HUDEP-2 (cell line): ENCODE measurements at regions not wholly inside any gene's neighbourhood (a gene's known extent, or its start where the extent isn't known, plus 50 kb on each side); places are given as distances from the start of the nearest gene placed in this dataset.
"Not testable (repeated sequence)": the region's sequence is repeated elsewhere in the genome, so short reads cannot be mapped to it uniquely, and the experiment has no call there.

Source experiments
- DNase-seq, 76 experiments: peaks; one replicate each; lab custom pipeline; 2025; ENCODE audit not compliant: unreplicated experiment in 76 of 76; lab: John Stamatoyannopoulos, UW

DNA sequence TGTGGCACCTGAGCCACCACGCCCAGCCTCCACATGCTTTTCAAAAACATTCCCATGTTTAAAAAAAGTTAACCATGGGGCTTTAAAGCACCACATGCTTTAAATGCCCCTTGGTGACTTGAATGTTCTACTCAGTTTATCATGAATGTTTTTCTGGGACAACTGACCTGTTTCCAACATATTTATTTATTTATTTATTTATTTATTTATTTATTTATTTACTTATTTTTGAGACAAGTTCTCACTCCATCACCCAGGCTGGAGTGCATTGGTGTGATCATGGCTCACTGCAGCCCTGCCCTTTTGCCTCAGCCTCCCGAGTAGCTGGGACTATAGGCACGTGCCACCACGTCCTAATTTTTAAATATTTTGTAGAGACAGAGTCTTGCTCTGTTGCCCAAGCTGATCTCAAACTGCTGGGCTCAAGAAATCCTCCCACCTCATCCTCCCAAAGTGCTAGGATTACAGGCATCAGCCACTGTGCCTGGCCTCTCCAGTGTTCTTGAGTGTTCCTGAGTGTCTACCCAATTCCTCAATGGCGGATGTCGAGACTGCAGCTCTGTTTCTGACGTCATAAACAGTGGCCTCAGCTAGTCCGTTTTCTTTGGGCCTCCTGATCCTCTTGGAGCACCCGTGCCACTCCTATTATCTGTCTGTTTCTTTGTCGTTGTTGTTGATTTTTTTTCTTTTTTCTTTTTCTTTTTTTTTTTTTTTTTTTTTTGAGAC, 185.7 kb upstream of the TP53TG3 start:
- not testable (repeated sequence) for DNase-seq

- not testable (repeated sequence) for DNase-seq
Observed at GRCh38 chr16:32847379-32847778, 171.4 kb upstream of the TP53TG3 start.

GRCh38 chr16:32845572-32845971, 169.6 kb upstream of the TP53TG3 start:
- DNase-seq = not testable (repeated sequence)

- DNase-seq = not testable (repeated sequence)
Observed at GRCh38 chr16:32842844-32843243, 166.9 kb upstream of the TP53TG3 start.

DNA sequence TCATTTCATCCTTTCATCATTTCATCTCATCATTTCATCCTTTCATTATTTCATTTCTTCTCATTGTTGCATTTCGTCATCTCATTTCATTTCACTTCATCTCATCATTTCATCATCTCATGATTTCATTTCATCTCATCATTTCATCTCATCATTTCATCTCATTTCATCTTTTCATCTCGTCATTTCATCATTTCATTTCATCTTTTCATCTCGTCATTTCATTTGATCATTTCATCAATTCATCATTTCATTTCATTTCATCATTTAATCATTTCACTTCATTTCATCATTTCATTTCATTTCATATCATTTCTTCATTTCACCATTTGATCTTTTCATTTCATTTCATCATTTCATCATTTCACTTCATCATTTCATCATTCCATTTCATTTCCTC, 131.3 kb upstream of the TP53TG3 start:
- not testable (repeated sequence) for DNase-seq

GRCh38 chr16:32805639-32806038, 129.7 kb upstream of the TP53TG3 start:
- DNase-seq = not testable (repeated sequence)
